Stimulated activated naive B cell treated with anti-CD40 and anti-IgM and Interleukin-4, amounts not matched to agents 10 μg/mL and 1 μg/mL and 100 μg/mL, for 72 hours (primary cell): ENCODE measurements at regions not wholly inside any gene's neighbourhood (a gene's known extent, or its start where the extent isn't known, plus 50 kb on each side); places are given as distances from the start of the nearest gene placed in this dataset.

ENCODE experiments used
- ATAC-seq, 2 donors: fragments of 150-1000 bp; cut with Tn5 transposase; replicated peaks; 2 replicates each; pipeline ENCODE4 v1.10.0; 2021; ENCODE audit warnings: moderate library complexity in 1 of 2
- DNase-seq: peaks from one replicate; pipeline ENCODE4 v3.0.0; 2021
- H3K27ac Mint-ChIP-seq: one replicate; pipeline ENCODE4 v1.8.0; 2022; ENCODE audit warnings: mild to moderate bottlenecking, mixed read lengths
- H3K27me3 Mint-ChIP-seq, 2 donors: one replicate each; pipeline ENCODE4 v1.8.0; 2022; ENCODE audit warnings: mixed read lengths in 2 of 2
- H3K36me3 Mint-ChIP-seq, 2 donors: one replicate each; pipeline ENCODE4 v1.8.0; 2022; ENCODE audit warnings: mixed read lengths in 2 of 2, mild to moderate bottlenecking in 1 of 2
- H3K4me1 Mint-ChIP-seq, 2 donors: one replicate each; pipeline ENCODE4 v1.8.0; 2022; ENCODE audit warnings: mixed read lengths in 2 of 2, mild to moderate bottlenecking in 1 of 2
- H3K4me3 Mint-ChIP-seq, 2 donors: one replicate each; pipeline ENCODE4 v1.8.0; 2022; ENCODE audit warnings: mild to moderate bottlenecking in 2 of 2, mixed read lengths in 2 of 2, moderate library complexity in 1 of 2
- H3K9me3 Mint-ChIP-seq, 2 donors: one replicate each; pipeline ENCODE4 v1.8.0; 2022; ENCODE audit warnings: mixed read lengths in 2 of 2, mild to moderate bottlenecking in 1 of 2

GRCh38 chr5:174430940-174431339, 293.4 kb upstream of the MSX2 start:
- H3K4me3 Mint-ChIP-seq, result no peak overlapping the region
- no peaks in the 10 kb centered on the region for H3K36me3 Mint-ChIP-seq
- H3K27me3 Mint-ChIP-seq, result peaks cover 0 to 4% of the 10 kb centered on the region in 2 donors
- H3K4me1 Mint-ChIP-seq, result no peaks in the 10 kb centered on the region
- no peak overlapping the region for H3K27ac Mint-ChIP-seq
- peaks cover 2 to 3% of the 10 kb centered on the region in 2 donors for H3K9me3 Mint-ChIP-seq
- no peak for ATAC-seq
- DNase-seq, result no peak

DNA sequence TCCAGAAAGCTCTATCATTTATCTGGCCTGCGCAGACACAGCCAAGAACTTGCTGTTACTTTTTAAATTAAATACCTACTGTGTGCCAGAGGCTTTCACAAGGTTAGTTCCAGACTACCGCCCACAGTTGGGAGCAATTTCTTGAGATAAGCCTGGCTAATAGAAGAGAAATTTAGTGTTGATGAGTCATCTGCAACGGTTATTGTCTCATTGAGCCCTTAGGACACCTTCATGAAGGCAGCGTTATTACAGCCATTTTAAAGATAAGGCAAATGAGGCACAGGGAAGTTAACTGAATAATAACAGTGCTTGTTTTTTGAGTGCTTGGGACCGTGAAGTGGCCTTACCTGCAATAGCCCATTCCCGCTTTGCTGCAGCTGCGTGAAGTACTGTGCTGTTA, 292.9 kb upstream of the MSX2 start:
- DNase-seq (no peak), ATAC-seq (no peak)
- no peaks in the 10 kb centered on the region for H3K4me1 Mint-ChIP-seq
- H3K36me3 Mint-ChIP-seq, result no peaks in the 10 kb centered on the region
- H3K27ac Mint-ChIP-seq, result no peak overlapping the region
- H3K27me3 Mint-ChIP-seq, result peaks cover 0 to 4% of the 10 kb centered on the region in 2 donors
- peaks cover 2 to 3% of the 10 kb centered on the region in 2 donors for H3K9me3 Mint-ChIP-seq
- H3K4me3 Mint-ChIP-seq, result no peak overlapping the region

DNA sequence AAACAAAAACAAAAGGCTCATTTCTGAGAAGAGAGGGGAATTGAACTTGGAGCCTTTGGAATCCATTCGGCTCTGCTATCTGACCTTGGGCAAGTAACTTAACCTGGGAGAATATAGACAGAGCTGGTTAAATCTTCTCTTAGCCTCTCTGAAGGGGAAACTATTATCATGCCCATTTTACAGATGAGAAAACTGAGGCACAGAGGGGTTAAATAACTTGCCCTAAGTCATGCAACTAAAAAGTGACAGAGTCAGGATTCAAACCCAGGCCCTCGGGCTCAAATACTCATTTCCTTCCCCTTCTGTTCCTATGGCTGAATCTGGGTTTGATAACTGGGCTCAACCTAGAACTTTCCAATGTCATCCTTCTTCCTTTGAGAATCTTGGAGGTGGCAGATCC, 291.3 kb upstream of the MSX2 start:
- Mint-ChIP-seq H3K4me3 (no peak overlapping the region), H3K27me3 (peaks cover 4 to 8% of the 10 kb centered on the region in 2 donors), H3K9me3 (peaks cover 2 to 3% of the 10 kb centered on the region in 2 donors), H3K27ac (no peak overlapping the region), H3K4me1 (no peaks in the 10 kb centered on the region), H3K36me3 (no peaks in the 10 kb centered on the region)
- no peak for DNase-seq
- ATAC-seq, result no peak

GRCh38 chr5:174436750-174437149, 287.6 kb upstream of the MSX2 start:
- Mint-ChIP-seq H3K27ac (no peak overlapping the region), H3K36me3 (no peaks in the 10 kb centered on the region), H3K4me1 (no peaks in the 10 kb centered on the region), H3K9me3 (peaks cover 3 to 6% of the 10 kb centered on the region in 2 donors), H3K27me3 (peaks cover 4 to 11% of the 10 kb centered on the region in 2 donors), H3K4me3 (no peak overlapping the region)
- DNase-seq (no peak), ATAC-seq (no peak)

DNA sequence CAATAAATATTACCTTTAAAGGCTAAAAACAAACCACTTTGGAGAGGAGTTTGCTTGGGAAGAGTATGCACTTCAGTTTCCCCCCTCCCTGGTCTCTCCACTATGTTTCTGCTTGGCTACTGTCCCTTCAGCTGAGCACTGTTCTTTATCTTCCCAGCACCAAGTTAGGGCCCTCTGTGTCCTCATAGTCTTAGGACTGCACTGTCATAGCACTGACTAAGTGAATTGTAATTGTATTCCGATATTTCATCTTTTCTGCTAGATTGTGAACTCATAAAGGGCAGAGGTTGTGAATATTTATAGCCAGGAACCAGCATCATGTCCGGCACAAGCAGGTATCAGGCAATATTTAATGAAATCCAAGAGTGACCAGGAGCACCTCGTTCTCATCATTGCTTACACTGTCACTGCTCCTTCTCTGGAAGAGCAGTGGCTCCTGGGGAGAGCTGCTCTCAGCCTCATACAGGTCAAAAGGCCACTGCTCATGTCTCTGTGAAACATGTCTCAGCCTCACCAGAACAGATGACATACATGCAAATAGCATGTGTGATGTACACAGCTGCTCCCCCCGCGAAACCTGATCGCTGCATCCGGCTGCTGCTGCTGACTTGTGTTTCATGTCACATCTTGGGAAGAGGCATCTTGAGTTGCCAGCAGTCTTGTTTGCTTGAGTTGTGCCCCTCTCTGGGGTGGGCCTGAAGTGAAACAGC, 279.7 kb upstream of the MSX2 start:
- Mint-ChIP-seq H3K36me3 (no peaks in the 10 kb centered on the region), H3K4me1 (no peaks in the 10 kb centered on the region), H3K4me3 (no peak overlapping the region), H3K9me3 (peaks cover 7 to 13% of the 10 kb centered on the region in 2 donors), H3K27ac (no peak overlapping the region), H3K27me3 (peaks cover 0 to 6% of the 10 kb centered on the region in 2 donors)
- ATAC-seq (no peak), DNase-seq (no peak)

DNA sequence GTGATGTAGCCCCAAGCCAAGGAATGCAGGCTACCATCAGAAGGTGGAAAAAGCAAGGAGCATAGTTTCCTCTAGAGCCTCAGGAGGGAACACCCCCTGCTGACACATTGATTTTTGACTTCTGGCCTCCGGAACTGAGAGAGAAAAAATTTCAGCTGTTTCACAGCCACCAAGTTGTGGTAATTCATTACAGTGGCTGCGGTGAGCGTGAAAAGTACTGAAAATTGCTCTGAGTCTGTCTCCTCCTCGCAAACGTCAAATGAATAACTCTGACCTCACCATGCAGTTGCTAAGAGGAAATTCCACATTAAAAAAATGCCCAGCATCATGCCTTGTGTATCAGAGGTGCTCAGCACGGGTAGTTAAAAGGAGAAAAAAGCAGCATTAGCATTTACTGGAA, 277.9 kb upstream of the MSX2 start:
- no peaks in the 10 kb centered on the region for H3K4me1 Mint-ChIP-seq
- H3K4me3 Mint-ChIP-seq, result no peak overlapping the region
- ATAC-seq (no peak), DNase-seq (no peak)
- H3K9me3 Mint-ChIP-seq, result peaks cover 6 to 13% of the 10 kb centered on the region in 2 donors
- H3K27me3 Mint-ChIP-seq, result peaks cover 0 to 6% of the 10 kb centered on the region in 2 donors
- H3K36me3 Mint-ChIP-seq, result no peaks in the 10 kb centered on the region
- H3K27ac Mint-ChIP-seq, result no peak overlapping the region

DNA sequence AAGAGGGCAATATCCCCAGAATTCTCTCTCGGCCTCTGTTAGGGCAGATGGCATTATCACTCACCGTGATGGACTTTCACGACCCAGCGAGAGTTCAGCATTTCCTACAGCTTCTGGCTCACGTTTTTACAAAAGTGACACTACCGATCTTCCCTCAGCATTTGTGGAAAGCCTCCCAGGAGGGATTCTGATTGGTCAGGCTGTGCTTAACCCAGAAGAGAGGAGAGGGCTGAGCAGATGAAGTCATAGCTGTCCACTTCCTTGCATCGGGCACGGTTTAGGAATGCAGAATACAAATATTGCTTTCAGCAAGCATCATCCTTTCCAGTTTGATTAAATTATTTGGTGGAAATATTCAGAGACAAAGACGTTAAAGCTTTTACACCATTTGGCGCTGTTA, 277.4 kb upstream of the MSX2 start:
- Mint-ChIP-seq H3K36me3 (no peaks in the 10 kb centered on the region), H3K27me3 (peaks cover 0 to 6% of the 10 kb centered on the region in 2 donors), H3K9me3 (peaks cover 6 to 9% of the 10 kb centered on the region in 2 donors), H3K4me3 (no peak overlapping the region), H3K4me1 (no peaks in the 10 kb centered on the region), H3K27ac (no peak overlapping the region)
- ATAC-seq (no peak), DNase-seq (no peak)

- Mint-ChIP-seq H3K27me3 (peaks cover 0 to 6% of the 10 kb centered on the region in 2 donors), H3K4me3 (no peak overlapping the region), H3K36me3 (no peaks in the 10 kb centered on the region), H3K27ac (no peak overlapping the region), H3K4me1 (no peaks in the 10 kb centered on the region), H3K9me3 (peaks cover 4 to 6% of the 10 kb centered on the region in 2 donors)
- ATAC-seq (no peak), DNase-seq (no peak)
Measured at GRCh38 chr5:174448041-174448440, 276.3 kb upstream of the MSX2 start.

- peaks cover 0 to 6% of the 10 kb centered on the region in 2 donors for H3K27me3 Mint-ChIP-seq
- no peak overlapping the region for H3K4me3 Mint-ChIP-seq
- DNase-seq (no peak), ATAC-seq (no peak)
- no peaks in the 10 kb centered on the region for H3K36me3 Mint-ChIP-seq
- H3K27ac Mint-ChIP-seq, result no peak overlapping the region
- no peaks in the 10 kb centered on the region for H3K4me1 Mint-ChIP-seq
- peaks cover 4 to 5% of the 10 kb centered on the region in 2 donors for H3K9me3 Mint-ChIP-seq
Measured at GRCh38 chr5:174448662-174449061, 275.7 kb upstream of the MSX2 start.

GRCh38 chr5:174453690-174454089, 270.7 kb upstream of the MSX2 start:
- Mint-ChIP-seq H3K27me3 (no peaks in the 10 kb centered on the region), H3K4me1 (no peaks in the 10 kb centered on the region), H3K9me3 (peaks cover 3 to 6% of the 10 kb centered on the region in 2 donors), H3K4me3 (no peak overlapping the region), H3K36me3 (no peaks in the 10 kb centered on the region), H3K27ac (no peak overlapping the region)
- DNase-seq (no peak), ATAC-seq (no peak)

- DNase-seq (no peak), ATAC-seq (no peak)
- H3K36me3 Mint-ChIP-seq, result no peaks in the 10 kb centered on the region
- no peak overlapping the region for H3K4me3 Mint-ChIP-seq
- H3K9me3 Mint-ChIP-seq, result peaks cover 3 to 6% of the 10 kb centered on the region in 2 donors
- no peaks in the 10 kb centered on the region for H3K4me1 Mint-ChIP-seq
- H3K27me3 Mint-ChIP-seq, result no peaks in the 10 kb centered on the region
- no peak overlapping the region for H3K27ac Mint-ChIP-seq
Measured at GRCh38 chr5:174454464-174454863, 269.9 kb upstream of the MSX2 start.

GRCh38 chr5:174454890-174455289, 269.5 kb upstream of the MSX2 start:
- ATAC-seq (no peak), DNase-seq (no peak)
- no peaks in the 10 kb centered on the region for H3K36me3 Mint-ChIP-seq
- peaks cover 3 to 6% of the 10 kb centered on the region in 2 donors for H3K9me3 Mint-ChIP-seq
- no peak overlapping the region for H3K4me3 Mint-ChIP-seq
- H3K27me3 Mint-ChIP-seq, result no peaks in the 10 kb centered on the region
- no peak overlapping the region for H3K27ac Mint-ChIP-seq
- no peaks in the 10 kb centered on the region for H3K4me1 Mint-ChIP-seq

DNA sequence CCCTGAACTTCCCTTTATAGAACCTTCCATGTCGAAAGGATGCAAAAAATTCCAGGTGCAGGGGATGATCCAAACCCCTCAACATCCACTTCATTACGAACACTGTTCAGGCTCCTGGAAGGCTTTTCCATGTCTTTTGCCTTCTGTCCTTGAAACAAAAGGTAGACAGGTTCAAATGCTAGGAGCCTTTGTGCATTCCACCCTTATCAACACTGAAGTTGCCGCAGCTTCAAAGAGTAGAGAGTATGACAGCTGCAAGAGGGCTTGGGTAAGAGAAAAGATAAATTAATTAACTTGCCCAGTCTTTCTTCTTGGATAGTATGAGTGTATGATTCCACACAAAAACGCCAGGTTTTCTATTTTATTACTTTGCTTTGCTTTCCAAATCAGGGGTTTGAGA, 269.1 kb upstream of the MSX2 start:
- no peak overlapping the region for H3K27ac Mint-ChIP-seq
- H3K4me1 Mint-ChIP-seq, result no peaks in the 10 kb centered on the region
- H3K36me3 Mint-ChIP-seq, result no peaks in the 10 kb centered on the region
- no peak overlapping the region for H3K4me3 Mint-ChIP-seq
- no peak for ATAC-seq
- H3K27me3 Mint-ChIP-seq, result no peaks in the 10 kb centered on the region
- DNase-seq, result no peak
- H3K9me3 Mint-ChIP-seq, result peaks cover 3 to 6% of the 10 kb centered on the region in 2 donors

GRCh38 chr5:174457141-174457678, 267.2 kb upstream of the MSX2 start:
- DNase-seq, result no peak
- no peak overlapping the region for H3K27ac Mint-ChIP-seq
- H3K27me3 Mint-ChIP-seq, result no peaks in the 10 kb centered on the region
- no peak for ATAC-seq
- H3K36me3 Mint-ChIP-seq, result no peaks in the 10 kb centered on the region
- no peak overlapping the region for H3K4me3 Mint-ChIP-seq
- peaks cover 3 to 6% of the 10 kb centered on the region in 2 donors for H3K9me3 Mint-ChIP-seq
- no peaks in the 10 kb centered on the region for H3K4me1 Mint-ChIP-seq

- no peak for DNase-seq
- Mint-ChIP-seq H3K4me1 (no peaks in the 10 kb centered on the region), H3K4me3 (no peak overlapping the region), H3K27ac (no peak overlapping the region), H3K27me3 (no peaks in the 10 kb centered on the region), H3K36me3 (no peaks in the 10 kb centered on the region), H3K9me3 (peaks cover 0 to 4% of the 10 kb centered on the region in 2 donors)
- no peak for ATAC-seq
Measured at GRCh38 chr5:174459071-174459702, 265.2 kb upstream of the MSX2 start.
